ENCODE measurements at regions not wholly inside any gene's neighbourhood (a gene's known extent, or its start where the extent isn't known, plus 50 kb on each side); places are given as distances from the start of the nearest gene placed in this dataset.

DNA sequence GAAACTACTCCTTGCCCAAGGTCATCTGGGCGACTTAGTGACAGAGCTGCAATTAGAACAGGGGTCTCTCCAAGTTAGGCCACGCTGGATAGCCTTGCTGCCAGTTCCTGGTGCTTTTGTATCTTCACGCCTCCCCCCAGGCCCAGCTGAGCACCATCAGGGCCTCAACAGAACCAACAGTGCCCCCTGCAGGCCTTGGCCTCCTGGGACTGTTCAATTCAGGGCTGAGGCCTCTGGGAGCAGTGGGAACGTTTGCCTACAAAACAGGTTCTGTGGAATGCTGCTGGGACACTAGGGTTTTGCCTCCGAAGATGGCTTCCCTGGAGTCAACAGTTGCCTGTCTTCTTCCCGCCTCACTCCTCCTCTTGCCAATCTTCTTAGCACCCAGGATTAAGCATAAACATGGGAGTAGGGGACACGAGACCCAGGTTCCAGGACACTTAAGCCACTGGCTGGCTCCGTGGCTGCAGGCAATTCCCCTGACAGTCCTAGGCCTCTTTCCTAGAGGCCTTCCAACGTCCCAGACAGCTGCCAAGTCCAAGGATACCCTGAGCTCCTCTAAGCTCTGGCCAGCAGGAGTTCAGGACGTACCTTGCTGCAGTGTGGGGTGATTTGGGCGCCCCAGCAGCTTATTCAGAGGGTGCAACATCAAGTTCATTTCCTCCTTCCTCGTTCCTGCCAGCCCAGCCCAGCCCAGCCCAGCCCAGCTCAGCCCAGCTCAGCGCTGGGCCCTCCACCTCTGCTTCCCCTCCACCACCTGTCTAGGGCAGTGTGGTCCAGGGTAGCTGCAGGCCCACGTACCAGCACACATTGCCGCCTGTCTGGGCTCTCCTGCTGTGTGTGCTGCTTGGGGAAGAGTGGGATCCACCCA is 246.6 kb upstream of the RPL38 start:
- ChIA-PET CTCF (interaction anchor here (0.6 to 1.7 kb wide), 7 partner anchors 12 to 541 kb away, joined by 3 to 4 read pairs (median 3); no protein-coding TSS in a partner anchor), RAD21 (ENCODE audit: low non-redundant PET in 1 of 2, low total read pairs in 2 of 2, uncharacterized antibody in 2 of 2, unreplicated experiment in 2 of 2) (no interaction called here), POLR2A (no interaction called here)
- H3K36me3 ChIP-seq (ENCODE audit: control insufficient read depth in 1 of 2, insufficient read depth in 2 of 2, low read length in 2 of 2), result no peaks in the 10 kb centered on the region
- H3K27me3 ChIP-seq (ENCODE audit: insufficient read depth, low read length), result peaks cover 7% of the 10 kb centered on the region; the same call in 1 of the 2 replicates
- peak; percentile 97 for ATAC-seq
- peaks cover 5 to 6% of the 10 kb centered on the region in 2 experiments; a peak in 2 of 4 replicates for H3K9me3 ChIP-seq (ENCODE audit: control insufficient read depth in 1 of 2, insufficient read depth in 1 of 2, low read depth in 1 of 2, low read length in 2 of 2)
- H4K20me1 ChIP-seq (ENCODE audit: insufficient read depth), result no peaks in the 10 kb centered on the region
- BruUV-seq (replicated peaks), result no TSS peak
- H3K4me1 ChIP-seq (ENCODE audit: control insufficient read depth in 1 of 2, insufficient read depth in 2 of 2, low read length in 2 of 2), result no peaks in the 10 kb centered on the region
- intact Hi-C loops (cut with micrococcal nuclease), result loop anchor here (1.0 kb wide), 2 partner anchors 300 to 528 kb away; no protein-coding TSS in a partner anchor
- H3K79me2 ChIP-seq (ENCODE audit: insufficient read depth, low read length), result no peaks in the 10 kb centered on the region
- no peak overlapping the region for H3K4me3 ChIP-seq (replicated peaks in 1 of 2; ENCODE audit: low read depth in 1 of 2, low read length in 2 of 2)
- H3K9ac ChIP-seq (ENCODE audit: low read length), result no peak overlapping the region
- H3K9me2 ChIP-seq (ENCODE audit: insufficient read depth), result no peaks in the 10 kb centered on the region
- no peak for TF ChIP-seq EGR1 (IDR thresholded peaks at IDR 0.05; ENCODE audit: low read depth)
- TF ChIP-seq FOSL1 (IDR thresholded peaks at IDR 0.05; ENCODE audit: low read depth), result no peak
- TF ChIP-seq RAD21 (IDR thresholded peaks at IDR 0.05; ENCODE audit: low read depth), result peak; percentile 84
- TF ChIP-seq, protein P1, sequence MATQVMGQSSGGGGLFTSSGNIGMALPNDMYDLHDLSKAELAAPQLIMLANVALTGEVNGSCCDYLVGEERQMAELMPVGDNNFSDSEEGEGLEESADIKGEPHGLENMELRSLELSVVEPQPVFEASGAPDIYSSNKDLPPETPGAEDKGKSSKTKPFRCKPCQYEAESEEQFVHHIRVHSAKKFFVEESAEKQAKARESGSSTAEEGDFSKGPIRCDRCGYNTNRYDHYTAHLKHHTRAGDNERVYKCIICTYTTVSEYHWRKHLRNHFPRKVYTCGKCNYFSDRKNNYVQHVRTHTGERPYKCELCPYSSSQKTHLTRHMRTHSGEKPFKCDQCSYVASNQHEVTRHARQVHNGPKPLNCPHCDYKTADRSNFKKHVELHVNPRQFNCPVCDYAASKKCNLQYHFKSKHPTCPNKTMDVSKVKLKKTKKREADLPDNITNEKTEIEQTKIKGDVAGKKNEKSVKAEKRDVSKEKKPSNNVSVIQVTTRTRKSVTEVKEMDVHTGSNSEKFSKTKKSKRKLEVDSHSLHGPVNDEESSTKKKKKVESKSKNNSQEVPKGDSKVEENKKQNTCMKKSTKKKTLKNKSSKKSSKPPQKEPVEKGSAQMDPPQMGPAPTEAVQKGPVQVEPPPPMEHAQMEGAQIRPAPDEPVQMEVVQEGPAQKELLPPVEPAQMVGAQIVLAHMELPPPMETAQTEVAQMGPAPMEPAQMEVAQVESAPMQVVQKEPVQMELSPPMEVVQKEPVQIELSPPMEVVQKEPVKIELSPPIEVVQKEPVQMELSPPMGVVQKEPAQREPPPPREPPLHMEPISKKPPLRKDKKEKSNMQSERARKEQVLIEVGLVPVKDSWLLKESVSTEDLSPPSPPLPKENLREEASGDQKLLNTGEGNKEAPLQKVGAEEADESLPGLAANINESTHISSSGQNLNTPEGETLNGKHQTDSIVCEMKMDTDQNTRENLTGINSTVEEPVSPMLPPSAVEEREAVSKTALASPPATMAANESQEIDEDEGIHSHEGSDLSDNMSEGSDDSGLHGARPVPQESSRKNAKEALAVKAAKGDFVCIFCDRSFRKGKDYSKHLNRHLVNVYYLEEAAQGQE (IDR thresholded peaks at IDR 0.05; ENCODE audit: low read depth), result no peak
- TF ChIP-seq, protein P2, sequence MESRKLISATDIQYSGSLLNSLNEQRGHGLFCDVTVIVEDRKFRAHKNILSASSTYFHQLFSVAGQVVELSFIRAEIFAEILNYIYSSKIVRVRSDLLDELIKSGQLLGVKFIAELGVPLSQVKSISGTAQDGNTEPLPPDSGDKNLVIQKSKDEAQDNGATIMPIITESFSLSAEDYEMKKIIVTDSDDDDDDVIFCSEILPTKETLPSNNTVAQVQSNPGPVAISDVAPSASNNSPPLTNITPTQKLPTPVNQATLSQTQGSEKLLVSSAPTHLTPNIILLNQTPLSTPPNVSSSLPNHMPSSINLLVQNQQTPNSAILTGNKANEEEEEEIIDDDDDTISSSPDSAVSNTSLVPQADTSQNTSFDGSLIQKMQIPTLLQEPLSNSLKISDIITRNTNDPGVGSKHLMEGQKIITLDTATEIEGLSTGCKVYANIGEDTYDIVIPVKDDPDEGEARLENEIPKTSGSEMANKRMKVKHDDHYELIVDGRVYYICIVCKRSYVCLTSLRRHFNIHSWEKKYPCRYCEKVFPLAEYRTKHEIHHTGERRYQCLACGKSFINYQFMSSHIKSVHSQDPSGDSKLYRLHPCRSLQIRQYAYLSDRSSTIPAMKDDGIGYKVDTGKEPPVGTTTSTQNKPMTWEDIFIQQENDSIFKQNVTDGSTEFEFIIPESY (IDR thresholded peaks at IDR 0.05; ENCODE audit: extremely low read depth, insufficient replicate concordance, low read length), result no peak
- TF ChIP-seq, protein P3, sequence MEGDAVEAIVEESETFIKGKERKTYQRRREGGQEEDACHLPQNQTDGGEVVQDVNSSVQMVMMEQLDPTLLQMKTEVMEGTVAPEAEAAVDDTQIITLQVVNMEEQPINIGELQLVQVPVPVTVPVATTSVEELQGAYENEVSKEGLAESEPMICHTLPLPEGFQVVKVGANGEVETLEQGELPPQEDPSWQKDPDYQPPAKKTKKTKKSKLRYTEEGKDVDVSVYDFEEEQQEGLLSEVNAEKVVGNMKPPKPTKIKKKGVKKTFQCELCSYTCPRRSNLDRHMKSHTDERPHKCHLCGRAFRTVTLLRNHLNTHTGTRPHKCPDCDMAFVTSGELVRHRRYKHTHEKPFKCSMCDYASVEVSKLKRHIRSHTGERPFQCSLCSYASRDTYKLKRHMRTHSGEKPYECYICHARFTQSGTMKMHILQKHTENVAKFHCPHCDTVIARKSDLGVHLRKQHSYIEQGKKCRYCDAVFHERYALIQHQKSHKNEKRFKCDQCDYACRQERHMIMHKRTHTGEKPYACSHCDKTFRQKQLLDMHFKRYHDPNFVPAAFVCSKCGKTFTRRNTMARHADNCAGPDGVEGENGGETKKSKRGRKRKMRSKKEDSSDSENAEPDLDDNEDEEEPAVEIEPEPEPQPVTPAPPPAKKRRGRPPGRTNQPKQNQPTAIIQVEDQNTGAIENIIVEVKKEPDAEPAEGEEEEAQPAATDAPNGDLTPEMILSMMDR (IDR thresholded peaks at IDR 0.05 in 2 of 3, conservative IDR thresholded peaks at IDR 0.05 in 1 of 3; ENCODE audit: borderline replicate concordance in 1 of 3, insufficient read depth in 1 of 3, low read depth in 2 of 3, low read length in 2 of 3), result peak; percentile 56 to 95 (median 87); a peak in 5 of 6 replicates
- no peak for TF ChIP-seq POLR2AphosphoS5 (IDR thresholded peaks at IDR 0.05; ENCODE audit: low read depth, low read length)
- TF ChIP-seq ELF1 (IDR thresholded peaks at IDR 0.05; ENCODE audit: borderline replicate concordance, low read depth), result no peak
- DNase-seq (ENCODE audit: low read depth, low spot score), result peak; percentile 49
- H3K27ac ChIP-seq (ENCODE audit: low read depth, low read length), result no peak overlapping the region
- H3K4me2 ChIP-seq (ENCODE audit: low read length), result no peak overlapping the region
- no peak overlapping the region for H2AFZ ChIP-seq (ENCODE audit: low read depth, low read length, poor library complexity, severe bottlenecking)

Measured in HCT116 (cell line).